Stimulated activated CD8-positive, alpha-beta memory T cell treated with anti-CD3 and anti-CD28 coated beads, Interleukin-4, amount 100 ng/mL, for 48 hours (primary cell): ENCODE measurements at regions not wholly inside any gene's neighbourhood (a gene's known extent, or its start where the extent isn't known, plus 50 kb on each side); places are given as distances from the start of the nearest gene placed in this dataset.

Experiments used
- DNase-seq: peaks from one replicate; pipeline ENCODE4 v3.0.0-alpha.2; 2020

DNA sequence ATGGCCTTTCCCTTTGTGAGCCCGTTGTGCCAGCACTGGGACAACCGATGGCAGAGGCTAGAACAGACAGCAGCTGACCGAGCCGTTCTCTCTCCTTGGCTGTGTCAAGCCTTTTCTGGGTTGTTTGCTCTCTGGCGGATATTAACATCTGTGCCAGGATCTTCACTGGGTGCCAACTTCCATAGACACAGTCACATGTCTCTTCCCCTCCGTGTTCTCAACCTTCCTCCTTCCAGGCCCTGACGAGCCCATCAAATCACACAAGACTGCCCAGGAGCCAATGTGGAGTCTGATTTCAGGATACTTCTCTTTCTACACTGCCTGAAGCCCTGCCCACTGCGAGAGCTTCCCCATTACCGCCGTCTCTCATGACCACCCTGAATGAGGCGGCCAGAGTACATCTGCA lies 111.0 kb upstream of the RALGAPA2 start:
- DNase-seq: no peak

DNA sequence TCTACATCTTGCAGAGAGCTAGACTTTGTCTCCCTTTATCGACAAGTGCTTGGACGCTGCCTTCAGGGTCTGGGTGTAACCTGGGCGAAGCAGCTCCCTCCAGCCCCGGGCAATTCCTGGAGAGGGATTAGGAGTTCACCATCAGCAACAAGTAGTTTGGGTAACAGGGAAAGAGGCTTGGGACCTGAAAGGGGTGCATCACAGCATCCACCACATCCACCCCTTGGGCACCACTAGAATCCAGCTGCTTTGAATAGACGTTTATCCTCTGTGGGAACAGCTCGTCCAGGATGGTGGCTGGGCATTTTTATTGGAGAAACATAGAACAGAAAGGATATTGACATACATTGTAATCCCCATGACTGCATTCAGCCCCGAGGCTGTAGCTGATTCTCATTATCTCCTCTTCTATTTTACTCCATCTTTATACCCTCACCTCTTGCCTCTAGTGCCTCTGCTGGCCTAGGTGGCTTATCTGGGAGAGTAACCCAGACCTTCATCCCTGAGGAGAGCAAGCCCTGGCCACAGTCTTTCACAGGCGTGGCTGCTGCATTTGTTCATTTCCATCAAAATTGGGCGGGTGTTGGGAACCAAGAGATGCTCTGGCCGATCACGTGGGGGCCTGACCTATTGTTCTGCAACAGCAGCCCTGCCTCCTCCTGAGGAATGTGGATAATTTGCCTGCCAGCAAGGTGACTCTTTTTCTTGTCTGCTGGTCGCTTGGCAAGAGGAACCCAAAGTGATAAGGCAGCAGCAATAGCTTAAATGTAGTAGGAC lies 109.2 kb upstream of the RALGAPA2 start:
- no peak for DNase-seq

DNA sequence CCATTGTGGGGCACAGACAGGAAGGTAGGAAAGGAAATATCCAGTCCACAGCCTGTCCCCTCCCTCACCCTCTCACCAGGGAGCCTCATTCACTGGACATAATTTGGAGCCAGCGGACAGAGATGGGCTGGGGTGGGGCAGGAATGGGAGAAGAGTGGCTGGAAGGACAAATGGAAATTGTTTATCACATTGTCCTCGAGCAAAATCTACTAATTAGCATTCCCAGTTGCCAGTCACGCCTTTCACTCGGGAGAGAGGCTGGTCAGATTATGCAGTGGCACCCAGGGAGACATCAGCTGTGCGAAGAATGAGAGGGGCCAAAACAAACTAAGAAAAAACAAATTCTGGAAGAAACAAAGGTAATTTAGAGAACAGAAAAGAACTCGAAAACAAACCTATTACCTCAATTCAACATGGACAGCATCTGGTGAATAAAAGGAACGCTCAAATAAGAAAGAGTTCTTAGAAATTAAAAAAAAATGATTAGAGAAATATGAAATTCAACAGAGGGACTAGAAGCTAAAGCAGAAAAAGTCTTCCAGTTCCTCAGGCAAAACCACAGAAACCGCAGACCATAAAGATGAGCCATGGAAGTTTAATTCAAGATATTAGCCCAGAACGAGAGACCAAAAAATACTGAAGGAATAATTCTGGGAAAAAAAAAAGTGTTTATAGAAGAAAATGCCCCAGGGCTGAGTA lies 108.5 kb upstream of the RALGAPA2 start:
- no peak for DNase-seq

DNA sequence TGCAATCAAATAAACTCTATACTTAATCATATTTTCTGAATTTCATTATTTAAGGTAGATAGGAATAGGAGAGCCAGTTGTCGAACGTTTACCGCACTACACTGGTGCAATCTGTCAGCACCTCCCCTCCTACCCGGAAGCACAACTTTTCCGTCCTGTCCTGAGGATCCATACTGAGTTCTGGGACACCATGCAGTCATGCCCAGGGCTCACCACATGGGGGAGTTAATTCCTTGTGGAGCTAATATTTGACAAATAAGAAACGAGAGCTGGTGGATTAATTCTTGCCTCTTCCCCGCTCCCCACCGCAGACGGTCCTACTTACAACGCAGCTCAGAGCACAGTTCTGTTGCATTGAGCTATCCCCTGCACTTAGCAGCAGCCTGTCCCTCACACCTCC lies 107.7 kb upstream of the RALGAPA2 start:
- DNase-seq: no peak

DNA sequence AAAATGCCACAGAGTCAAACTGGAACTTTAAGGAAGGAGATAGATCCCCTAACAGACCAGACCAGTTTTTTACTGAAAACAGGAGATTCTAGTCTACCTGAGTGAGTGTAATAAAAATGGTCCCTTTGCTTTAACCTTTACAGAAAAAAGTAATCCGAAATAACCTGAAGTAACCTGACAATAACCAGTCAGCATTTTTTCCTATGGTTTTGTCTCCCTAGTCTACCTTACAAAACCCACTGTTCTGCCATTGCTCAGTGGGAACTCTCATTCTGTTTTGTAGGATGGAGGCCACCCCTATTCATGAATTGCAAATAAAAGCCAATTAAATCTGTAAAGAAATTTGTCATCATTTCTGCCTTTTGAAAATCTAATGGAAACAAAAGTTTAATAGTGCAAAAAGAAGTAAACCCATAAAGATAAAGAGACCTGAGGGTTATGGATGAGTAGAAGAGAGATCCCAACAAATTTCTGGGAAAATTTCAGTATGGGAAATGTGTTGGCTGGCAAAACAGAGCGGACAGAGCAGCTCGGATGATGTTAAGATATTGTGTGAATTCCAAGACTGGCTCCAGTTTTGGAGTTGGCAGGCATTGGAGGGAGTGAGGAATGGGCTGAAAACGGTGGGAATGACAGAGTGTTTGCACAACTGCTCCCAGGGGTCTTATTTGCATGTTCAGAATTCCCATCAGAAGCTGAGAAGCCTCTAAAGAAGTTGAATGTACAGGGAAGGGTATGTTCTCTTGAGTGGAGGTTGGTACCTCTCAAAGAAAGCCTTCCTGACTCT lies 104.7 kb upstream of the RALGAPA2 start:
- DNase-seq: no peak

DNA sequence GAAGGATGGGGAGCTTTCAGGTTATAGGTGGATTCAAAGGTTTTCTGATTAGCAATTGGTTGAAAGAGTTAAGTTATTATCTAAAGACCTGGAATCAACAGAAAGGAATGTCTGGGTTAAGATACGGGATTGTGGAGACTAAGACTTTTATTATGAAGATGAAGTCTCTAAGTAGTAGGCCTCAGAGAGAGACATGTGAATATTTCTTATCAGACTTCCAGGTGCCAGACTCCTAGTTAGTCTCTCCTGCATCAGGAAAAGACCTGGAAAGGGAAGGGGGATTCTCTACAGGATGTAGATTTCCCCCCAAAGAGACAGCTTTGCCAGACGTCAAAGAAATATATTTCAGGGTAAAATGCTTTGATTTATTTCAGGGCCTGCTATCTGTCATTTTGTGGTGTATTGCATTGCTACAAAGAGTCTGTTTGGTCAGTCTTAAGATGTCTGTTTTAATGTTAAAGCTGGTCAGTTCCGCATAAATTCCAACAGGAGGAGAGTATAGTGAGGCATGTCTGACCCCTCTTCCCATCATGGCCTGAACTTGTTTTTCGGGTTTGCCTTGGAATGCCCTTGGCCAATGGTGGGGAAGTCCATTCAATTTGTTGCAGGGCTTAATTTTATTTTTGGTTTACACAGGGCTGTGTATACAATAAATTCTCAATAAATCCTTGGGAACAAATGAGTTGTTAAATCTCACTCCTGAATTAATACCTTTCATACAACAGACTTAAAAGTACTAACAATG lies 103.4 kb upstream of the RALGAPA2 start:
- no peak for DNase-seq

DNA sequence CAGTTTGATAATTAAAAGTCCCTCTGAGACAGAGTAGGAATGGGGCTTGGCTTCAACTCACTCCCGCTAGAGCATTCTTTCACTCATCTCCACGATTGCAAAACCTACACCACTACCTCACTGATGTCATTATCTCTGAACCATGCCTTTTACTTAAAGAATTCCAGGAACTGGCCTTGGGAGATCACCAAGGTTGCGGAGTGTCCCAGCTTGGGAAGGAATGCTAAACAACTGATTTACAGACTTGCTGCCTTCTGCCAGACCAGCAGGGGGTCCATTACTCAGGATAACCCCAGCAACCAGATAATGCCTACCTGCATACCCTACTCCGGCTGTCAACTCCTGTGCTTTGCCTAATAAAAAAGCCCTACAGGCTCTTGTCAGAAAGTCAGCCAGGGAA lies 102.2 kb upstream of the RALGAPA2 start:
- no peak for DNase-seq

DNA sequence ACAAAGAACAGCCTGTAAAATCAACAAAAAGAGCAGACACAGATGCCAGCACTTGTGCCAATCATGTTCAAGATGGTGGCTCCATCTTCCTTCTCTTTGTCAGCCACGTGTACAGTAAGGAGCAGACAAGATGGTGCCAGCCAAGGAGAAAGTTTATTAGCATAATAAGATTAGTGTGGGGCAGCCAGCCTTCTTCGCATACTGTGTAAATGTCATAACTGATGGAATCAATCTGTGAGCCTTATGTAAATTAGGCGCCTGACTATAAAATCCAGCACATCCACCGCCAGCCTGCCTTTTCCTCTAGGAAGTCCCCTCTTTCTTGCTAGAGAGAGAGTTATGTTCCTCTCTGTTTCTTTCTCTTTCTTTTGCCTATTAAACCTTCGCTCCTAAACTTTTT lies 99.7 kb upstream of the RALGAPA2 start:
- DNase-seq: no peak

DNA sequence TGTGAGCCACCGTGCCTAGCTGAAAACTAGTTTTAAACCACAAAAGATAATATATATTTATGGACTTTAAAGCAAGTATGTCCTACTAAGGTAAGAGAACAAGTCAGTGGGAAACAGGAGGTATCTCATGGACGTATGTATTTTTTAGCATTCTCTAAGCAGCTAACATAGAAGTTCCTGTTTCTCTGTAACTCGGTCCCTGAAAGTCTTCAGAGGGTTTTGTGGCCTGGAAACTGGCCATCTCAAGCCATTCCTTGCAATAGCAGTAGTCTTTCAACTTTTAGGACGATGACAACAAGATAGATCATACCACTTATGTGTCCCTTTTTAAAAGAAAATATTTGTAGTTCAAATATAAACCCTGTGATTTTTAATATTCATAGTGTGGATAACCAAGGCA lies 95.6 kb upstream of the RALGAPA2 start:
- no peak for DNase-seq

DNA sequence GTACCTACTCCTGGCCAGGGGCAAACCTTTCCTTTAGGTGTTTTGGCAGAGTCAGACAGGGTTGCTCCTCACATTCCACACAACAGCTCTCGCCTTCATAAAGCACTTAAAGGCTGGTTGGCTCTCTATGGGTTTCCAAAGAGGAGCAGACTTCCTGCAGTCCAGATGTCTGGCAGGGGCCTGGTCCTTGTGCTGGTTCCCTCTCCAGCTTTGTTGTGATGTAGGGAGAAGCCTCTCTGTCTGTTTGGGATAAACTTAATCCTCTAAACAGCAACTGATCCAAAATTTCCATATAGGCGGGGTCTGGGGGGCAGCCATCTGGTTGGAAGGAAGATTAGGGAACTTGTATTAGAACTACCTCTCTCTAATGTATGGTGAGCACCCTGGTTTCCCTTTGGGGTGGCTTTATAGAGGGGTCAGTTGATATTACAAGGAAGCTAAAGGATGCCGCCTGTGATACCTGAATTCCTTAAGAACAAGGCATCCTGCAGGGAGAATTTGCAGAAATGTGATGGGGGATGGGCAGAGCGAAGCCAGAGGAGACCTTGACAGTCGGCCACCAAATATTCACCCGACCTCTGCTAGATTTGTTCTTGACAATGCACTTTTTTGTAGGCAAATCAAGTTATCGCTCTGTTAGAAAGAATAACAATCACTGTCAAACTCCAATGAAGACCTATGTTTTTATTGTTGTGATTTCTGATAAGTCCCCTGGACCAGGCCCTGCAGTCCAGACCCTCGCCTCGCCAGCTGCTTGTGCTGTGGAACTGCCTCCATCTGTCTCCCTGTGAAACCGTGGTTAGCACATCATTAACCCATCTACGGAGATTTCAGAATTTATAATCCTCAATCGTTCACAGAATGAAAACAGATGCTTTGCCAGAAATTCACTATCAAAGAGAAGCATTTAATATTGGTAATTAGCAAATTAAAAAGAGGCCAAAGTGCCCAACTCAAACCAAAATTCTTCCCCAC lies 94.0 kb upstream of the RALGAPA2 start:
- DNase-seq: no peak

DNA sequence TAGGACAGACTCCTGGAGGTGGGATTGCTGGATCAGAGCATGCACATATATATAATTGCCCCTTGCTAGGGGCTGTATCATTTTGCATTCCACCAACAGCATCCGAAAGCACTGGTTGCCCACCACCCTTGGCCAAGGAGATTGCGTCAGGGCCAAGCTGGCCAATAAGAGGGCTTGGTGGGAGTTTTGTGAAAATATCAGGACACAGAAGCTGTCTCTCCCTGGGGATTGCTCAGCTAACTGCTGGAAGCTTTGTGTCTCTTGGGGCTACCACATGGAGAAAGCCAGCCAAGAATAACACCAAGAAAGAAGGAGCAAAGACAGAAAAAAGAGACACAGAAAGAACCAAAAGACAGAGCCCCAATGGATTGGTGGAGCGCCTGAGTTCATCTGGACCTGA lies 90.6 kb upstream of the RALGAPA2 start:
- no peak for DNase-seq

DNA sequence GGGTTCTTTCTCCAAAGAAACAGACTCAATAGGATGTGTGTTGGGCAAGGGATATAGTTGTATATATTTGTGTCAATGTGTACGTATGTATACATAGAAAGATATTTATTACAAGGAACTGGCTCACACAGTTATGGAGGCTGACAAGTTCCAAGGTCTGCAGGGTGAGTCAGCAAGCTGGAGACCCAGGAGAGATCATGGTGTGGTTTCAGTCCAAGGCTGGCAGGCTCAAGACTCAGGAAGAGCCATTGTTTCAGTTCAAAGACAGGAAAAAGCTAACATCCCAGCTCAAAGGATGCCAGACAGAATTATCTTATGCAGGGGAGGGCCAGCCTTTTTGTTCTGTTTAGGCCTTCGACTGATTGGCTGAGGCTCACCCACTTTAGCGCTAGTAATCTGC lies 89.9 kb upstream of the RALGAPA2 start:
- DNase-seq: no peak

DNA sequence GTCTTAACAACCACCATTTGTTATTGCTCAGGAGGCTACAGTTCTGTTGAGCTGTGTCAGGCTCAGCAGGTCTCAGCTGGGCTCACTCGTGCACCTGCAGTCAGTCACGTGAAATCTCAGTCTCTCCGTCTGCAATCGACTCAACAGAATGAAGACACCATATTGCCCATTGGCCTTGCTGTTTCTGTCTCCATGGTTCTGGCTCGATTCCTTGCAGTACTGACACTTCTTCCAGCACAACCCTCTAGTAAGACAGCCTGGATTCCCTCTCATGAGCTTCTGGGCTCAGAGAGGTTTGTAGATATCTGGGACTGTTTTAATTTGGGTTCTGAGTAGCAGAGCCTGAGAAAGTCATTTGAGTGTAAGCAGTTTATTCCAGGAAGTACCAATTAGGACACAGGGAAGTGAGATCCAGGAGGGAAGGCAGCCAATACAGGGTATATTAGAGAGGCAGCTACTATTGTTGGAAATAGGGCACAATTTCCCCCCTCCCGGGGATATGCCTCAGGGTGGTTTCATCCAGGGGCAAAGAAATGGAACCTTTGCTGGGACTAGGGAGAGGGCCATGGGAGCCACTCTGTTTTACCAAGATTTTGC lies 87.4 kb upstream of the RALGAPA2 start:
- DNase-seq: no peak

DNA sequence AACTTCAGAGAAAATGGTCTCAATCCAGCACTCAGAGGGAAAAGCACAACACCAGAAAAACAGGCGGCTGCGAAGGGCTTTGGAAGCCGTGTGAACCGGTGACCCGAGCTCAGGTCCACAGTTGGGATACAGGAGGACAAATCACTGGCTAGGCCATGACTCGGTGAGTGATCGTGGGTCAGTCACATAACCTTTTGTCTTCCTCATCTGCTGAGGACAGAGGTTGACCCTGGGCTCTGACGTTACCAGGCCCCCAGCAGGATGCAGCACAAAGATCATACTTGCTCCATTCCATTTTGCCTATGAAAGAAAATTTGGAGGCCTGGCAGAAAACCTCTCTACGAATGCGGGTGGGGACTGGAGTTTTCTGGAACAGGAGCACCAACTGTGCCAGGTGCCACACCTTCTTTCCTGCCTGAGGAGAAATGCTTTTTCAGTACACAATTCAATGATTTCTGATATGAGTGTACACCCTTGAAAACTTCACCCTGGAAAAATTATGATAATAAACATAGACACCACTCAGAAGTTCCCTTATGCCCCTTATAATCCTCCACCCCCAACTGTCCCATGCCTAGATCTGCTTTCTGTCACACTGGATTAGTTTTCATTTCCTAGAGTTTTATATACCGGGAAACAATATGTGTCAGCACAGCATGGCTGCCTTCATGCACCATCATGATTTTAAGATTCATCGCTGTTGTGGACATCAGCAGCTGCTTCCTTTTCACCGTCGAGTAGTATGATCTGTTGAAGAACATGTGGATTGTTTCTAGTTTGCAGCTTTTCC lies 85.3 kb upstream of the RALGAPA2 start:
- DNase-seq: no peak

DNA sequence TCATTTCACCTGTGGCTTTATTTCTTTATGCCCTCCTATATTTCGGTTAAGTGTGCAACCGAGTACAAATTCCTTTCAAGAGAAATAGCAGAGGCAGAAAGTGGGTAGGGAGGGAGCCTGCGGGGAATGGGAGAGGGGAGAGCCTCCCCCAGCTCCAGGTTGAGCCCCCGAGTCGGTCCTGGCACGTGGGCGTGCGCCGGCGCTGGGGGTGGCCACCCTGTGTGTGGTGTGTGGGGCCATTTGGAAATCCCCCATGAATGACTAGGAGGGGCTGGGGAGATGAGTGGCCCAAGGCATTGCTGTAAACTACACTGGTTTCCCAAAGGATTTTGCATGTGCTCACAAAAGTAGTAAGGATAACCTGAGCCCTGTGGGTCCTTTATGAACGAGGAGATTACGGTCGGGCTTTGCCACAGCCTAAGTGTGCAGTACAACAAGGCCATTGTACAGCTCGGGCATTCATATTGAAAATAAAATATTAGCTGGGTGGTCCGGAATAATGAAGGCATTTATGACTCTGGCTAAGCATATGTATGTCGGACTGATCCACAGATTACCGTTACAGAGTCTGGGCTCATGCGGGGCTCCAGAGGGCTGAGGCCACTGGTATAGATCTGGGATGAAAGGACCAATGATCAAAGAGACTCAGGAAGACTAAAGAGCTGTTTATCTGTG lies 84.5 kb upstream of the RALGAPA2 start:
- no peak for DNase-seq

DNA sequence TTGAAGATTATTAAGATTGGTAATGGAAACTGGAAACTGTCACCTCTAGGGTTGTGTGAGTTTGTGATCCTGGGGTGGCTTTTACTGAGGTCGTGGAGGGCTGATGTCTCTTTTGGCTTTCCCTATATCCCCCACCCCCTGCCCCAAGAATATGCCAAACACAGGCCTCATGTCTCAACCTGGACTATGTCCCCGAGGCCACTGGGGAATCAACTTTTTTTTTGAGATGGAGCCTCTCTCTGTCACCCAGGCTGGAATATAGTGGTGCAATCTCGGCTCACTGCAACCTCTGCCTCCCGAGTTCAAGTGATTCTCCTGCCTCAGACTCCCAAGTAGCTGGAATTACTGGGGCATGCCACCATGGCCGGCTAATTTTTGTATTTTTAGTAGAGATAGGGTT lies 83.3 kb upstream of the RALGAPA2 start:
- DNase-seq: no peak

DNA sequence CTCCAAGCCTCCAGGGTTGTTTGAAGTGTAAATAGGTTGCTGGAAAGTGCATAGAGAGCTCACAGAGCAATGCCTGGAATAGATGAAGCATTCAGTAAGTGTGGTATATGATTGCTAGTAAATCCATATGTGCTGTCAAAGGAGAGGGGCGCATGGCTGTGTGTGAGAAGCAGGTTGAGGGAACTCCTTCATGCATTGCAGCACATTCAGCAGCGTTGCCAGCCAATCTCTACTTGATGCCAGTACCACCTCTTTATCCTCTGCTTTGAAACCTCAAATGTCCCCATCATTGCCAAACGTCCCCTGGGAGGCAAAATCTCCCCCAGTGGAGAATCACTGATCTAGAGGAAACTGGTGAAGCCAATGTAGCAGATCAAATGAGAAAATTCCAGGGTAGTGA lies 82.7 kb upstream of the RALGAPA2 start:
- no peak for DNase-seq

DNA sequence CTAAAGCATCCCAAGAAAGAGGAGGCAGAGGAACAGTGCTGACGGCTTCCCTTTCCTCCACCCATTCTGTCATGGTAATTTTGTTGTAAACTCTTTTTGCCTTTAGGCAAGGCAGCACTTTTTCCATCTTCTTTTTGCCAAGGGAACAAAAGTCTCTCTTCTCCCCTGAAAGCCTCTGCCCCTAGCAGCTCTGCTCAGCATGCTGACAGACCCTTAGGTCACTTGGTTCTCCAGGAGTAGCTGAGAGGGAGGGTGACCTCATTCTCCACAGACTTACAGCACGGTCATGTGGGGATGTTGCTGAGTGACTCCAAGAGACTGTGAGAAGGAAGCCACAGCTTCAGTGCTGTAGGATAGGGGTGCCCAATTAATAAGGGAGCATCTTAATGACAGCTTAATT lies 81.1 kb upstream of the RALGAPA2 start:
- DNase-seq: no peak

DNA sequence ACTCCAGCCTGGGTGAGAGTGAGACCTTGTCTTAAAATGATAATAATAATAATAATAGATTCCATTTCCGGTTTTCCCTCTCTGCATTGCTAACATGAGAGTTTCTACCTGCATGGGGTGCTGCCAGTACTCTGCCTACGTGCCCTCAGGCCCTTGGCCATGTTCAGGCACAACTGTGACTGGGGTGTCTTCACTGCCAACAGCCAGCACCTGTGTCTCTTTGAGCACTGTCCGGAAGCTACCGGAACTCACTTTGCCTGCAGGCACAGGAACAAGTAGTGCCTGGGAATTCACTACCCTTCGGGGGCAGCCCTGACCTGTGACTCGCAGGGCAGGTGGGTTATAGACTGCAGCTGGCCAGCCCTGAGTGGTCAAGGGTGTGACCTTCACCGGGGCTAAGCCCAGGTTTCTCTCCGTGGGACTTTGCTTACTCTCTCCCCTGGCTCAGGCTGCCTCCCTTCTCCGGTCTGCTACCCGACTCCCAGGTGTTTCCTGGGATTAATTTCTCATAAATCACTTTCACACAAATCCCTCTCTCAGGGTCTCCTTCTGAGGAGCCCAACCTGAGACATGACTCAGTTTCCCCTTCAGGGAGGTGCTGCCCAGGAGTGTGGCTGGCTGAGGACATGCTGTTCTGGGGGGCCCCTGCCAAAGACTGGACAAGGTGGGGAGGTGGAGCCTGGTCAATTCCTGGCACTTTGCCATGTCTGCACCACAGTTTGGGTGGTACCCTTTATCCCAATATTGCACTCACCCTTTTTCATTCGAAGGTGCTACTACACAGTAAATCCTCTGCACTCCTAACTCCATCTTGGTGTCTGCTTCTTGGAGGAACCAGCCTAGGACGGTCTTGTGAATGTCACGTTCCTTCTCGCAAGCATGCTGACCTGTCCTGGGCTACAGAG lies 79.5 kb upstream of the RALGAPA2 start:
- no peak for DNase-seq
